GM12878 (cell line): ENCODE measurements at regions not wholly inside any gene's neighbourhood (a gene's known extent, or its start where the extent isn't known, plus 50 kb on each side); places are given as distances from the start of the nearest gene placed in this dataset.

Experiments
- ATAC-seq: fragments of 200-7000 bp; cut with Tn5 transposase; 3 replicates; pipeline ENCODE4 v1.9.1; 2020; ENCODE audit warnings: mild to moderate bottlenecking, moderate library complexity
- BruUV-seq: library from RNA; stranded (reverse); fragments of 400-500 nt; replicated peaks from 2 replicates; lab custom pipeline; 2021; lab: Mats Ljungman, UMichigan
- CTCF ChIA-PET: fragments of 300-600 bp; sonication (Branson Sonifier 250); formaldehyde crosslinking; extraction: SDS; loops from one replicate; lab custom pipeline; 2021; ENCODE audit warnings: inconsistent platforms; lab: Yijun Ruan, JAX
- POLR2A ChIA-PET: fragments of 350-600 bp; formaldehyde crosslinking; extraction: SDS; loops from one replicate; lab custom pipeline; 2021; ENCODE audit warnings: inconsistent platforms; lab: Charles Lee
- RAD21 ChIA-PET: fragments of 300-600 bp; sonication (Branson Sonifier 250); formaldehyde crosslinking; loops from one replicate; lab custom pipeline; 2023; ENCODE audit warnings: antibody characterized with exemption; ENCODE audit not compliant: unreplicated experiment; lab: Charles Lee
- SMC1A ChIA-PET: fragments of 300-600 bp; sonication (Branson Sonifier 250); formaldehyde crosslinking; loops from one replicate; lab custom pipeline; 2023; ENCODE audit not compliant: unreplicated experiment, uncharacterized antibody; lab: Charles Lee
- DNase-seq: peaks from one replicate; pipeline ENCODE4 v3.0.0-alpha.2; 2011; ENCODE audit warnings: low read depth, low spot score
- FAIRE-seq: peaks from 3 replicates; lab custom pipeline; 2011; peaks lifted over from hg19 to GRCh38; lab: Jason Lieb, UNC
- H2AFZ ChIP-seq: 2 replicates; pipeline ENCODE4 v1.6.0; 2011; ENCODE audit warnings: low read depth, low read length, control low read depth; ENCODE audit not compliant: control insufficient read depth
- H3K27ac ChIP-seq: 2 replicates; pipeline ENCODE4 v1.5.1; 2011; ENCODE audit warnings: control low read depth; ENCODE audit not compliant: control insufficient read depth, insufficient read depth
- H3K27me3 ChIP-seq, 2 experiments: replicated peaks in 1 of 2; 2 replicates each; pipeline versions ENCODE4 v1.6.0 to v1.6.1; 2011; ENCODE audit warnings: low read length in 1 of 2; ENCODE audit not compliant: control insufficient read depth in 2 of 2, insufficient read depth in 2 of 2
- H3K36me3 ChIP-seq, 2 experiments: 2 replicates each; pipeline ENCODE4 v1.5.1; 2011; ENCODE audit warnings: low read length in 1 of 2; ENCODE audit not compliant: control insufficient read depth in 2 of 2, insufficient read depth in 2 of 2
- H3K4me1 ChIP-seq: 2 replicates; pipeline ENCODE4 v1.6.1; 2011; ENCODE audit warnings: mild to moderate bottlenecking, low read length, moderate library complexity, mixed read lengths; ENCODE audit not compliant: control insufficient read depth, insufficient read depth
- H3K4me2 ChIP-seq: 2 replicates; pipeline ENCODE4 v1.6.0; 2011; ENCODE audit warnings: control low read depth; ENCODE audit not compliant: control insufficient read depth, insufficient read depth
- H3K4me3 ChIP-seq: fragments of 200-600 bp; sonication (generic); 2 replicates; pipeline ENCODE4 v1.5.1; 2016
- H3K79me2 ChIP-seq: 2 replicates; pipeline ENCODE4 v1.6.0; 2011; ENCODE audit warnings: low read length; ENCODE audit not compliant: control insufficient read depth, insufficient read depth
- H3K9ac ChIP-seq: 2 replicates; pipeline ENCODE4 v1.8.0; 2011; ENCODE audit warnings: low read length, control low read depth, mixed read lengths; ENCODE audit not compliant: control insufficient read depth, insufficient read depth
- H3K9me3 ChIP-seq: replicated peaks from 3 replicates; pipeline ENCODE4 v1.5.1; 2011; ENCODE audit warnings: mild to moderate bottlenecking, low read length; ENCODE audit not compliant: control insufficient read depth, insufficient read depth
- H4K20me1 ChIP-seq: 2 replicates; pipeline ENCODE4 v1.6.0; 2011; ENCODE audit not compliant: control insufficient read depth, insufficient read depth
- ASH2L ChIP-seq: fragments of 300-600, 200-600 bp; sonication (generic); IDR thresholded peaks from 2 replicates; pipeline ENCODE4 v1.6.1; 2017; ENCODE audit warnings: low read depth, mild to moderate bottlenecking, borderline replicate concordance
- HDAC6 ChIP-seq: fragments of 200-600 bp; sonication (generic); IDR thresholded peaks from one replicate; pipeline ENCODE4 v1.8.0; 2017; ENCODE audit warnings: antibody characterized with exemption; ENCODE audit not compliant: unreplicated experiment
- PAX8 ChIP-seq: fragments of 450-650 bp; IDR thresholded peaks from 2 replicates; pipeline ENCODE4 v1.6.1; 2017; ENCODE audit warnings: mild to moderate bottlenecking, moderate library complexity
- POU2F2 ChIP-seq: IDR thresholded peaks from 3 replicates; pipeline ENCODE4 v1.6.1; 2011; ENCODE audit warnings: low read depth, mild to moderate bottlenecking, low read length, borderline replicate concordance
- SMAD1 ChIP-seq: fragments of 450-650 bp; IDR thresholded peaks from 2 replicates; pipeline ENCODE4 v1.6.1; 2018; ENCODE audit warnings: mild to moderate bottlenecking, low read depth; ENCODE audit not compliant: partially characterized antibody
- TCF3 ChIP-seq: IDR thresholded peaks from 2 replicates; pipeline ENCODE4 v1.6.1; 2012; ENCODE audit warnings: low read depth, mild to moderate bottlenecking, low read length, borderline replicate concordance; ENCODE audit not compliant: insufficient read depth
- TCF7 ChIP-seq: IDR thresholded peaks from 2 replicates; pipeline ENCODE4 v1.6.1; 2014; ENCODE audit warnings: antibody characterized with exemption, borderline replicate concordance
- WGBS: methylation state at CpG from one replicate; pipeline ENCODE4 v1.1.6; 2016; ENCODE audit warnings: low lambda C conversion rate; ENCODE audit not compliant: insufficient replicate concordance, insufficient coverage; ENCODE audit errors: missing lambda C conversion rate; 5-methylcytosine and 5-hydroxymethylcytosine counted together
- in situ Hi-C: fragments of 300-500 bp; cut with MboI; formaldehyde crosslinking; loops from 9 replicates; pipeline ENCODE4 v1.14.3; 2018; ENCODE audit warnings: mixed read lengths
- intact Hi-C: fragments of 100-400 bp; cut with micrococcal nuclease; formaldehyde crosslinking; loops from one replicate; pipeline ENCODE4 v1.14.2; 2022; ENCODE audit not compliant: unreplicated experiment
- TF ChIP-seq, protein P1 (sequence below): IDR thresholded peaks from 2 replicates; pipeline ENCODE4 v1.6.1; 2011; ENCODE audit warnings: low read depth, mild to moderate bottlenecking, low read length, moderate library complexity, borderline replicate concordance; ENCODE audit errors: extremely low read depth
- TF ChIP-seq, protein P2 (sequence below): fragments of 450-650 bp; IDR thresholded peaks from 2 replicates; pipeline ENCODE4 v1.6.1; 2017; ENCODE audit warnings: borderline replicate concordance
- TF ChIP-seq, protein P3 (sequence below): fragments of 450-650 bp; IDR thresholded peaks from 2 replicates; pipeline ENCODE4 v1.6.1; 2017; ENCODE audit warnings: low read depth, mild to moderate bottlenecking, moderate library complexity

- Histone ChIP-seq H3K4me1 (no peaks in the 10 kb centered on the region), H4K20me1 (no peaks in the 10 kb centered on the region), H3K9ac (no peak overlapping the region), H3K27me3 (no peaks in the 10 kb centered on the region), H3K27ac (no peak overlapping the region)
- DNase-seq = no peak
- TF ChIP-seq TCF7 = no peak
- TF ChIP-seq, all 136 proteins: peak for 0
- ChIA-PET RAD21 (no interaction called here), POLR2A (no interaction called here), CTCF (interaction anchor here (0.6 kb wide), 1 partner anchor 93 kb away, joined by 3 read pairs; no protein-coding TSS in a partner anchor), SMC1A (no interaction called here)
- no peak for ATAC-seq
- Histone ChIP-seq H3K4me2 (no peak overlapping the region), H2AFZ (no peak overlapping the region), H3K36me3 (no peaks in the 10 kb centered on the region), H3K9me3 (no peaks in the 10 kb centered on the region; the same call in 2 of the 3 replicates), H3K79me2 (no peaks in the 10 kb centered on the region), H3K4me3 (no peak overlapping the region)
- no peak for FAIRE-seq
- intact Hi-C loops (no loop called here), in situ Hi-C loops (no loop called here)
- BruUV-seq = no TSS peak
- 6% methylated on average over 1 of the region's 1 CpG for WGBS
Measured at GRCh38 chr6:154582696-154583095, 72.2 kb upstream of the CNKSR3 start.

- Histone ChIP-seq H3K36me3 (no peaks in the 10 kb centered on the region), H3K4me3 (no peak overlapping the region), H2AFZ (no peak overlapping the region), H3K9ac (no peak overlapping the region), H3K9me3 (no peaks in the 10 kb centered on the region; the same call in 2 of the 3 replicates), H3K27me3 (no peaks in the 10 kb centered on the region), H3K4me1 (no peaks in the 10 kb centered on the region), H4K20me1 (no peaks in the 10 kb centered on the region), H3K4me2 (no peak overlapping the region), H3K27ac (no peak overlapping the region), H3K79me2 (no peaks in the 10 kb centered on the region)
- FAIRE-seq = no peak
- RAD21 ChIA-PET = no interaction called here
- DNase-seq = no peak
- ATAC-seq = no peak
- SMC1A ChIA-PET = interaction anchor here (0.8 to 1.4 kb wide), 3 partner anchors 10 to 15 kb away, joined by 3 to 4 read pairs (median 4); no protein-coding TSS in a partner anchor
- TF ChIP-seq PAX8 (no peak), TCF3 (no peak), POU2F2 (no peak), HDAC6 (no peak), ASH2L (no peak), SMAD1 (no peak)
- TF ChIP-seq, protein P1, sequence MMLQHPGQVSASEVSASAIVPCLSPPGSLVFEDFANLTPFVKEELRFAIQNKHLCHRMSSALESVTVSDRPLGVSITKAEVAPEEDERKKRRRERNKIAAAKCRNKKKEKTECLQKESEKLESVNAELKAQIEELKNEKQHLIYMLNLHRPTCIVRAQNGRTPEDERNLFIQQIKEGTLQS = no peak
- TF ChIP-seq, protein P2, sequence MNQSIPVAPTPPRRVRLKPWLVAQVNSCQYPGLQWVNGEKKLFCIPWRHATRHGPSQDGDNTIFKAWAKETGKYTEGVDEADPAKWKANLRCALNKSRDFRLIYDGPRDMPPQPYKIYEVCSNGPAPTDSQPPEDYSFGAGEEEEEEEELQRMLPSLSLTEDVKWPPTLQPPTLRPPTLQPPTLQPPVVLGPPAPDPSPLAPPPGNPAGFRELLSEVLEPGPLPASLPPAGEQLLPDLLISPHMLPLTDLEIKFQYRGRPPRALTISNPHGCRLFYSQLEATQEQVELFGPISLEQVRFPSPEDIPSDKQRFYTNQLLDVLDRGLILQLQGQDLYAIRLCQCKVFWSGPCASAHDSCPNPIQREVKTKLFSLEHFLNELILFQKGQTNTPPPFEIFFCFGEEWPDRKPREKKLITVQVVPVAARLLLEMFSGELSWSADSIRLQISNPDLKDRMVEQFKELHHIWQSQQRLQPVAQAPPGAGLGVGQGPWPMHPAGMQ = no peak
- TF ChIP-seq, protein P3, sequence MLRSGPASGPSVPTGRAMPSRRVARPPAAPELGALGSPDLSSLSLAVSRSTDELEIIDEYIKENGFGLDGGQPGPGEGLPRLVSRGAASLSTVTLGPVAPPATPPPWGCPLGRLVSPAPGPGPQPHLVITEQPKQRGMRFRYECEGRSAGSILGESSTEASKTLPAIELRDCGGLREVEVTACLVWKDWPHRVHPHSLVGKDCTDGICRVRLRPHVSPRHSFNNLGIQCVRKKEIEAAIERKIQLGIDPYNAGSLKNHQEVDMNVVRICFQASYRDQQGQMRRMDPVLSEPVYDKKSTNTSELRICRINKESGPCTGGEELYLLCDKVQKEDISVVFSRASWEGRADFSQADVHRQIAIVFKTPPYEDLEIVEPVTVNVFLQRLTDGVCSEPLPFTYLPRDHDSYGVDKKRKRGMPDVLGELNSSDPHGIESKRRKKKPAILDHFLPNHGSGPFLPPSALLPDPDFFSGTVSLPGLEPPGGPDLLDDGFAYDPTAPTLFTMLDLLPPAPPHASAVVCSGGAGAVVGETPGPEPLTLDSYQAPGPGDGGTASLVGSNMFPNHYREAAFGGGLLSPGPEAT = no peak
- CTCF ChIA-PET = no interaction called here
- intact Hi-C loops (no loop called here), in situ Hi-C loops (no loop called here)
- POLR2A ChIA-PET = no interaction called here
- WGBS = 32% methylated on average over 4 of the region's 4 CpGs
- no TSS peak for BruUV-seq
Measured at GRCh38 chr6:154583546-154584188, 73.2 kb upstream of the CNKSR3 start.
